ENCODE measurements at regions not wholly inside any gene's neighbourhood (a gene's known extent, or its start where the extent isn't known, plus 50 kb on each side); places are given as distances from the start of the nearest gene placed in this dataset.
A peak's percentile ranks its signal among the peaks of the same experiment; 100 is the strongest.

GRCh38 chr14:65187421-65188049, 85.2 kb upstream of the MAX start:
- no peak for DNase-seq

DNA sequence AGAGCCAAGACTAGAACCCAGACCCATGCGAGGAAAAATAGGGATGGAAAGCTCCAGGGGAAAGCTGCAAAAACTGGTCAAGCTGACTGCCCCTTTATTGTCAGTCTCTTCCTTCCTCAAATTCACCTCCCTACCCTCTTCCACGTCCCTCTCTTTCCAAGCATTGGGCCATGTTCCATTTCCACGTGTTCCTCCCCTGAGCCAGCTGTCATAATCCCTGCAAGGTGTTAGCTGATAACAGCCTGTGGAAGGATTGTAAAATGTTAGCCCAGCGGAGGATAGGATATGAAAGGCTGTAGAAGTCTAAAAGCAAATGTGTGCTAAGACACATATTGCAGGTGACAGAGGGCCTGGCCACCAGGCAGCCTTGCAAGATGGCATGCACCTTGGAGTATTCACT, 88.0 kb upstream of the MAX start:
- DNase-seq, result no peak

DNA sequence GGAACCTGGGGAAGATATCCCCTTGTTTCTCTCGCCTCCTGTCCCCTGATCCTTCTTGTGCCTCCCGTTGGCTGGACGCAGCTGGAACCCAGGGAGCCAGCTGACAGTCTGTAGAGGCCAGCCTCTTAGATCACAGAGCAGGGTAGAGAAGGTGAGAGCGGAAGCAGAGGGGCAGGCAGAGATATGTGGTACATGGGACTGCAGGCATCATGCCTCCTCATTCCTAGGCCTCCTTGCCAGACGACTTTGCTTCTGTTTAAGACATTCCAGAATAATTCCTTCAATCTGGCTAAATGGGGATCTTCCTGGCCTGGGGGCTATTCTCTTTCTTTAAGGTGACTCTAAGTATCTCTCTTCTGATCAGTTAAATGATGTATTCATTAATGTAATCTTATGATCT, 89.4 kb upstream of the MAX start:
- no peak for DNase-seq

GRCh38 chr14:65192686-65193085, 90.4 kb upstream of the MAX start:
- DNase-seq, result no peak

DNA sequence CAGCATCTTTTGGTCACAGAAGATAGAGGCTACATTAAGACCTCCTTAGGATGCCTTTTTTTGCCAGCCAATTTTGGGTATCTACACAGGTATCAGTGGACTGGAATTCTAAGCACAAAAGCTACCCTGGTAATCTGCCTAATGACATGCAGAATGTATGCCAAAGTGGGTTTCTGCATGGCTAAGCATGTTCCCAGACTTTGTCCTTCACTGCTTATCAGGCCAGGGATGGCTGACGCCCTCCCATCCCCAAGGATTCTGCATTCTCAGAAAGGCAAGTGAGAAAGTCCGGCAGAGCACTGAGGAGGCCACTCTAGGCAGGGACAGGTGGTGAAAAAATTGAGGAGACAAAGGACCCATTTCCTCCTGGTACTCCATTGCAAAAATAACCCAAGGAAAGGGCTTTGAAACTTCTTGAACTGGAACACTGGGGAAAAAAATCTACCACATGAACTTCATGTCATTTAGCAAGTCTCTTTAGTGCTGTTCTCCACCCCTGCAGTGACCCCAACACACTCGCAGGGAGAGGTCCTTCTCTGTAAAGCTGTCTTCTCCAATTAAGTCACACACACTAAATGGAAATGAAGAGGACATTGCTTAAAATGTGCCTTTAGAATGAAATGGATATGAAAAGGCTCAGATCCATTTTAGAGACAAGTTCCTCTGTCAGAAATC, 91.7 kb upstream of the MAX start:
- DNase-seq, result no peak

- no peak for DNase-seq
These were observed 92.9 kb upstream of the MAX start for GRCh38 chr14:65195042-65195719.

DNA sequence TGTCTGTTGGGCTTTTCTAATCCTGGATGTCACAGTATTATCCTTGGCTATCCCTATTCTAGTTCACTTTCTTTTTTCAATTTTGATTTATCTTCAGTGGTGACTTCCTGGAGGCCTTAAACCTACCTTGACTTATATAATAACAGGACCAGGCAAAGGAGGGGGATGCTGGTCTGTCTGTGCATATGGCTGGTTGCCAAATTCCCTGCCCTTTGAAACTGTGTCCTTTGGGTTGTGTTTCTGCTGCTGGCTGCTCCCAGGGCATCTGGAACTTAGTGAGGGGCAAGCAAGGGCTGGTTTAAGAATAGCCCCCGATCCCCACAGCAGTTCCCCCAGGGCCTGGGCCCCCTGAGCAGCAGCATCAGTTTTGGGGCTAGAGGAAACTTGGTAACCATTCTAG, 96.0 kb upstream of the MAX start:
- DNase-seq, result no peak

- DNase-seq, result no peak
These were observed 98.1 kb upstream of the MAX start for GRCh38 chr14:65200454-65200853.

- DNase-seq, result no peak
These were observed 101.3 kb upstream of the MAX start for GRCh38 chr14:65203574-65203973.

DNA sequence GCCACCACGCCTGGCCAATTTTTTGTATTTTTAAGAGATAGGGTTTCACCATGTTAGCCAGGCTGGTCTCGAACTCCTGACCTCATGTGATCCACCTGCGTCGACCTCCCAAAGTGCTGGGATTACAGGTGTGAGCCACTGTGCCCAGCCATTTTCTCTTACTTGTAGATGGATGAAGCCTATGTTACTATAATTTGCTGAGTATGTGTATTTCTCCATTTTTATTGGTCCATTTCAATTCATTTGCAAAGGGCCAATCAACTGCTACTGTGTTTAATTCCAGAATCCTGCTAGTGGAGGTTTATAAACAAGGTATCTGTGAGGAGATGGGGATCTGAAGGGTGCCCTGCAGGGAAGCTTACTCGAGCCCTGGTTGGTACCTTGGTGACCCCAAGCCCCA, 101.7 kb upstream of the MAX start:
- no peak for DNase-seq

DNA sequence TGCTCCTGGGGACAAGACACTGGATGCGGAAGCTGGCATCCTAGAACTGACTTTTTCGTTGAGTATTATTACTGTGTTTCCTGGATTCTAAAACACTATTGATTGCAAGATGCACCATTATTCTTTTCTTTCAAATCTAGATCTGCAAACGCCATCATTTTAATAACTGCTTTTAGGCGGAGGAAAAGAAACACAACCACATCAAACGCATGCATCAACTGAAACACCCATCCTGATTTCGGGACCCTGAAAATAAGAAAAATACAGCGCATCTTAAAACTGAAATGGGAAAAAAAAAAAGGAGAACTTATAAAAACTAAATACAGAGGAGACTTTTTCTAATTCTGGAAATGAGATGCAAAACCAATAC, 103.7 kb upstream of the MAX start:
- no peak for DNase-seq

GRCh38 chr14:65206448-65207096, 104.3 kb upstream of the MAX start:
- peak; percentile 15 for DNase-seq

GRCh38 chr14:65208548-65208947, 106.2 kb upstream of the MAX start:
- DNase-seq, result no peak

GRCh38 chr14:65210118-65210821, 108.0 kb upstream of the MAX start:
- DNase-seq, result peak; percentile 59

DNA sequence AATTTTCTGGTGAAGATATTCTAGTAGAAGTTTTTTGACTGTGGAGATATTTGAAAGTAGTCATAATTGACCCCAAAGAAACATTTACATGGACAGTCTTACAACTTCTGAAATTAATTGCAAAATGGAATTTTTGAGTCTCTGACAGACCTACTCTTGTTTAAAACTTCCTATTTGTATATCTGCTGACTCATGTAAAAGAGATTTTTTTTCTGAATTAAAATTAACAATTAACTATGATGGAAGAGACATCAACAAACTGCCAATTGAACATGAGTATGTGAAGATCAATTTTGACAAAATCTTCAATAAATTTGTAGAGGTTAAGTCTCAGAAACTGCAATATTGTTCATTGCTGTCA, 108.5 kb upstream of the MAX start:
- no peak for DNase-seq

DNA sequence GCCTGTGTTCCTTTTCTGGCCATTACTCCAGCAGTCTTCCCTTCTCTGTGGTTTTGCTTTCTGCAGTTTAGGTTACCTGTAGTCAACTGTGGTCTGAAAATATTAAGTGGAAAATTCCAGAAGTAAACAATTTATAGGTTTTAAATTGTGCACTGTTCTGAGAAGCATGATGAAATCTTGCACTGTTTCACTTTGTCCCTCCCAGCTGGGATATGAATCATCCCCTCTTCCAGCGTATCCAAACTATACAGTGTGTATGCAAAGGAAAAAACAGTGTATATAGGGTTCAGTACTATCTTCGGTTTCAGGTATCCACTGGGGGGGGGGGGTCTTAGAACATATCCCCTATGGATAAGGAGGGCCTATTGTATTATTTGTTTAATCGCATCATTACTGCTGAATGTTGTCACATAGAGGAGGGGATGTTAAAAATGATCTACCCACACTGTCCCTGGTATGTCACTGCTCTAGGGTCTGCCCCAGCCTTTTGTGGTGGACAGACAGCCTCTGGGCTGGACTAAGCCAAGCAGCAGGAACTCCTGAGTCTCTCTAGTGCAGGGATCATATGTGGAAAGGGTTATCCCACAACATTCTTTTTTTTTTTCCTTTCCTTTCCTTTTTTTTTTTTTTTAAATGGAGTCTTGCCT, 109.1 kb upstream of the MAX start:
- DNase-seq, result no peak

DNA sequence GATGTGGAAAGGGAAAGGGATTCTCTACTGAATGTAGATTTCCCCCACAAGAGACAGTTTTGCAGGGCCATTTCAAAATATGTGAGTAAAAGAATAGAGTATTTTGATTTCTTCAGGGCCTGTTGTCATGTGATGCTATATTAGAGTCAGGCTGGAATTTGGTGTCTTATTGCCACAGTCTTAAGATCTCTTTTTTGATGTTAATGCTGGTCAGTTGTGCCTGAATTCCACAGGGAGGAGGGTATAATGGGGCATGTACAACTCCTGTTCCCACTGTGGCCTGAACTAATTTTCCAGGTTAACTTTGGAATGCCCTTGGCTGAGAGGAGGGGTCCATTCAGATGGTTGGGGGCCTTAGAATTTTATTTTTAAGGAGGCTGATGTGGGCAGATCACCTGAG, 111.0 kb upstream of the MAX start:
- no peak for DNase-seq

GRCh38 chr14:65214741-65215140, 112.4 kb upstream of the MAX start:
- no peak for DNase-seq

DNA sequence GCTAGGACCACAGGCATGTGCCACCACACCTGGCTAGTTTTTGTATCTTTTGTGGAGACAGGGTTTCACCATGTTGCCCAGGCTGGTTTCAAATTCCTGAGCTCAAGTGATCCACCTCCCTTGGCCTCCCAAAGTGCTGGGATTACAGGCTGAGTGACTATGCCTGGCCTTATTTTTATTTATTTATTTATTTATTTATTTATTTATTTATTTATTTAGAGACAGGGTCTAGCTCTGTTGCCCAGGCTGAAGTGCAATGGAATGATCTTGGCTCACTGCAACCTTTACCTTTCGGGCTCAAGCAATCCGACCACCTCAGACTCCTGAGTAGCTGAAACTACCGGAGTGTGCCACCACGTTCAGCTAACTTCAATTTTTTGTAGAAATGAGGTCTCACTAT, 117.0 kb upstream of the MAX start:
- DNase-seq, result no peak

GRCh38 chr14:65222440-65222858, 120.1 kb upstream of the MAX start:
- peak; percentile 26 for DNase-seq

DNA sequence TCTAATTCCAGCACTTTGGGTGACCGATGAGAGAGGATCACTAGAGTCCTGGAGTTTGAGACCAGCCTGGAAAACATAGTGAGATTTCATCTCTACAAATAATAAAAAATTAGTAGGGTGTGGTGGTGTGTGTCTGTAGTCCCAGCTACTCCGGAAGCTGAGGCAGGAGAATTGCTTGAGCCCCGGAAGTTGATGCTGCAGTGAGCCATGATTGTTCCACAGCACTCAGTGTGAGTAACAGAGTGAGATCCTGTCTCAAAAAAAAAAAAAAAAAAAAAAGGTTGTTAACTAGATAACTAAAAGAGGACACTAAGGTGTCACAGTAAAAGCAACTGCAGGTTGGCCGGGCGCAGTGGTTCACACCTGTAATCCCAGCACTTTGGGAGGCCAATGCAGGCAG, 121.3 kb upstream of the MAX start:
- DNase-seq, result no peak

DNA sequence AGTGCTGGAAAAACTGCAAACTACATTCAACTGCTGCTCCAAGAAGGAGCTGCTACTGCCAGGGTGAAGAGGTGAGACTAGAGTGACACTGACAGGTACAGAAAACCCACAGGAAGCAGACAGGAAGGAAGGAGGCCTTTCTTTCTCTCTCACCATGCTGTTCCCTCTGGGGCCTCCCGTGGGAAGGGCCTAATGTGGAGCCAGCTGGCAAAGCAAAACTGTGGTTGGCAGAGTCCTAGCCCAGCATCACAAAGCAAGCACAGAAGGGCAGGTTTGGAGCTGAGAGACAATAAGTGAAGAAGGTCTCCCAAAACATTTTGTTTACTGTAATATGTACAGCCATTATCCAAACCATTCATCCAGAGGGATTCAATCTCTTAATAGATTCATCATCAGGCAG, 122.5 kb upstream of the MAX start:
- no peak for DNase-seq
